Stomach (tissue), 8 donors: ENCODE measurements at regions not wholly inside any gene's neighbourhood (a gene's known extent, or its start where the extent isn't known, plus 50 kb on each side); places are given as distances from the start of the nearest gene placed in this dataset.

Experiments
- DNase-seq, 2 donors: peaks; one replicate each; pipeline versions ENCODE4 v3.0.0 to v3.0.0-alpha.2; 2013 to 2019
- H3K27ac ChIP-seq, 5 donors: fragments of 200-600 bp in 4 of 5; sonication (generic) in 4 of 5; one replicate each; pipeline ENCODE4 v1.5.1; 2013 to 2019; ENCODE audit warnings: mild to moderate bottlenecking in 1 of 5, moderate library complexity in 1 of 5
- H3K27me3 ChIP-seq, 3 donors: fragments of 200-600 bp; sonication (generic); one replicate each; pipeline ENCODE4 v1.5.1; 2017 to 2019; ENCODE audit warnings: mixed run types in 1 of 3
- H3K36me3 ChIP-seq, 4 donors: fragments of 200-600 bp; sonication (generic); 1 replicate in 3 of 4; 2 replicates in 1 of 4; pipeline ENCODE4 v1.5.1; 2016 to 2019
- H3K4me1 ChIP-seq, 4 donors: fragments of 200-600 bp; sonication (generic); one replicate each; pipeline ENCODE4 v1.5.1; 2016 to 2019
- H3K4me3 ChIP-seq, 4 donors: fragments of 200-600 bp; sonication (generic) in 3 of 4; one replicate each; pipeline ENCODE4 v1.5.1; 2016 to 2019; ENCODE audit warnings: mild to moderate bottlenecking in 1 of 4
- H3K9me3 ChIP-seq, 4 donors: fragments of 200-600 bp; sonication (generic); one replicate each; pipeline ENCODE4 v1.5.1; 2016 to 2019
- CTCF ChIP-seq, 7 experiments: fragments of 450-650 bp in 4 of 7; fragments of 200-600 bp in 3 of 7; sonication (generic) in 3 of 7; IDR thresholded peaks; one replicate each; pipeline ENCODE4 v1.5.1; 2016 to 2019; ENCODE audit warnings: antibody characterized with exemption in 7 of 7, control low read depth in 2 of 7, mild to moderate bottlenecking in 1 of 7
- EP300 ChIP-seq: sonication (generic); formaldehyde crosslinking; IDR thresholded peaks from one replicate; pipeline ENCODE4 v1.6.1; 2017; ENCODE audit warnings: antibody characterized with exemption
- POLR2A ChIP-seq, 4 donors: fragments of 450-650 bp; IDR thresholded peaks; one replicate each; pipeline ENCODE4 v1.6.1; 2016; ENCODE audit warnings: antibody characterized with exemption in 4 of 4, control low read depth in 2 of 4, mild to moderate bottlenecking in 1 of 4, moderate library complexity in 1 of 4
- POLR2AphosphoS5 ChIP-seq, 3 donors: sonication (generic); formaldehyde crosslinking; IDR thresholded peaks; one replicate each; pipeline ENCODE4 v1.6.1; 2016; ENCODE audit warnings: antibody characterized with exemption in 3 of 3
- WGBS, 5 donors: extraction: QIAGEN DNeasy Blood & Tissue Kit in 3 of 5; methylation state at CpG; one replicate each; pipeline versions ENCODE4 v1.1.5 to v1.1.7; 2013 to 2018; 5-methylcytosine and 5-hydroxymethylcytosine counted together
- intact Hi-C: fragments of 100-400 bp; cut with DNase I; formaldehyde crosslinking; loops from one replicate; pipeline ENCODE4 v1.15.1; 2023; ENCODE audit warnings: low total_unique reads
- donor health status: healthy with polysubstance abuse.
- donor health status: Bipolar disorder and iron deficiency.
- donor health status: healthy.

GRCh38 chr2:4353668-4354067, 650.3 kb downstream of the DCDC2C start:
- intact Hi-C loops: no loop called here
- Histone ChIP-seq H3K27me3 (no peaks in the 10 kb centered on the region), H3K27ac (no peak overlapping the region), H3K4me3 (no peak overlapping the region), H3K36me3 (no peaks in the 10 kb centered on the region), H3K9me3 (peaks cover 0 to 4% (median 0%) of the 10 kb centered on the region in 4 donors), H3K4me1 (no peaks in the 10 kb centered on the region)
- no peak for TF ChIP-seq POLR2A (IDR thresholded peaks at IDR 0.05)
- no peak for TF ChIP-seq CTCF (IDR thresholded peaks at IDR 0.05)
- TF ChIP-seq EP300: no peak
- no peak for TF ChIP-seq POLR2AphosphoS5 (IDR thresholded peaks at IDR 0.05)
- WGBS, 5 donors: 79 to 86% (median 84%) methylated on average over 4 of the region's 4 CpGs
- no peak for DNase-seq

- 57 to 75% (median 67%) methylated on average over 1 of the region's 1 CpG for WGBS, 5 donors
- Histone ChIP-seq H3K4me3 (no peak overlapping the region), H3K9me3 (peaks cover 0 to 4% (median 0%) of the 10 kb centered on the region in 4 donors), H3K36me3 (no peaks in the 10 kb centered on the region), H3K4me1 (no peaks in the 10 kb centered on the region), H3K27ac (no peak overlapping the region), H3K27me3 (no peaks in the 10 kb centered on the region)
- intact Hi-C loops: no loop called here
- TF ChIP-seq EP300 (no peak), POLR2AphosphoS5 (IDR thresholded peaks at IDR 0.05) (no peak), POLR2A (IDR thresholded peaks at IDR 0.05) (no peak), CTCF (IDR thresholded peaks at IDR 0.05) (no peak)
- DNase-seq: no peak
Observed at GRCh38 chr2:4354164-4354563, 650.8 kb downstream of the DCDC2C start.

- Histone ChIP-seq H3K27me3 (no peaks in the 10 kb centered on the region), H3K4me1 (no peaks in the 10 kb centered on the region), H3K9me3 (peaks cover 0 to 4% (median 0%) of the 10 kb centered on the region in 4 donors), H3K27ac (no peak overlapping the region), H3K4me3 (no peak overlapping the region), H3K36me3 (no peaks in the 10 kb centered on the region)
- TF ChIP-seq POLR2AphosphoS5 (IDR thresholded peaks at IDR 0.05): no peak
- TF ChIP-seq POLR2A (IDR thresholded peaks at IDR 0.05): no peak
- no peak for TF ChIP-seq EP300
- TF ChIP-seq CTCF (IDR thresholded peaks at IDR 0.05): peak in 1 of 7 experiments; percentile 11
- 65 to 80% (median 71%) methylated on average over 10 of the region's 10 CpGs for WGBS, 5 donors
- DNase-seq: peak in 1 of 2 donors; percentile 24
- intact Hi-C loops: no loop called here
Observed at GRCh38 chr2:4354678-4355077, 651.3 kb downstream of the DCDC2C start.

- Histone ChIP-seq H3K27me3 (no peaks in the 10 kb centered on the region), H3K4me3 (no peak overlapping the region), H3K36me3 (no peaks in the 10 kb centered on the region), H3K4me1 (no peaks in the 10 kb centered on the region), H3K9me3 (peaks cover 0 to 9% (median 0%) of the 10 kb centered on the region in 4 donors), H3K27ac (no peak overlapping the region)
- 71 to 76% (median 73%) methylated on average over 3 of the region's 3 CpGs for WGBS, 5 donors
- no peak for DNase-seq
- intact Hi-C loops: no loop called here
- TF ChIP-seq CTCF (IDR thresholded peaks at IDR 0.05) (no peak), POLR2AphosphoS5 (IDR thresholded peaks at IDR 0.05) (no peak), EP300 (no peak), POLR2A (IDR thresholded peaks at IDR 0.05) (no peak)
Observed at GRCh38 chr2:4356109-4356508, 652.7 kb downstream of the DCDC2C start.
